GM21515 (cell line): ENCODE measurements at regions not wholly inside any gene's neighbourhood (a gene's known extent, or its start where the extent isn't known, plus 50 kb on each side); places are given as distances from the start of the nearest gene placed in this dataset.
"Not testable (repeated sequence)": the region's sequence is repeated elsewhere in the genome, so short reads cannot be mapped to it uniquely, and the experiment has no call there.

Experiments used
- ATAC-seq: cut with Tn5 transposase; IDR thresholded peaks from one replicate; pipeline ENCODE4 v1.9.1; 2021; ENCODE audit not compliant: unreplicated experiment

GRCh38 chrX:13478740-13479451 lies 90.5 kb upstream of the EGFL6 start:
- ATAC-seq: no peak

GRCh38 chrX:13476384-13476783 lies 93.0 kb upstream of the EGFL6 start:
- no peak for ATAC-seq

GRCh38 chrX:13474164-13474516 lies 95.3 kb upstream of the EGFL6 start:
- ATAC-seq: peak; percentile 62

- ATAC-seq: peak; percentile 92
Observed at GRCh38 chrX:13473442-13474163, 95.8 kb upstream of the EGFL6 start.

- ATAC-seq: no peak
Observed at GRCh38 chrX:13472975-13473374, 96.4 kb upstream of the EGFL6 start.

GRCh38 chrX:13471269-13471668 lies 98.1 kb upstream of the EGFL6 start:
- no peak for ATAC-seq

- ATAC-seq: no peak
Observed at GRCh38 chrX:13470685-13470977, 98.8 kb upstream of the EGFL6 start.

GRCh38 chrX:13469963-13470684 lies 99.3 kb upstream of the EGFL6 start:
- no peak for ATAC-seq

GRCh38 chrX:13468096-13468495 lies 101.3 kb upstream of the EGFL6 start:
- ATAC-seq: no peak

- ATAC-seq: no peak
Observed at GRCh38 chrX:13467243-13467642, 102.2 kb upstream of the EGFL6 start.

- ATAC-seq: no peak
Observed at GRCh38 chrX:13464599-13465275, 104.7 kb upstream of the EGFL6 start.

GRCh38 chrX:13463608-13464007 lies 105.8 kb upstream of the EGFL6 start:
- no peak for ATAC-seq

- no peak for ATAC-seq
Observed at GRCh38 chrX:13452283-13452682, 117.1 kb upstream of the EGFL6 start.

GRCh38 chrX:13449441-13449840 lies 120.0 kb upstream of the EGFL6 start:
- ATAC-seq: no peak

- ATAC-seq: no peak
Observed at GRCh38 chrX:13448941-13449340, 120.5 kb upstream of the EGFL6 start.

- not testable (repeated sequence) for ATAC-seq
Observed at GRCh38 chrX:13441608-13442007, 121.8 kb upstream of the ATXN3L start.

- ATAC-seq: no peak
Observed at GRCh38 chrX:13440176-13440575, 120.3 kb upstream of the ATXN3L start.

- no peak for ATAC-seq
Observed at GRCh38 chrX:13433298-13433605, 113.4 kb upstream of the ATXN3L start.

GRCh38 chrX:13432414-13433297 lies 112.8 kb upstream of the ATXN3L start:
- ATAC-seq: no peak

GRCh38 chrX:13430136-13430827 lies 110.4 kb upstream of the ATXN3L start:
- ATAC-seq: no peak
